GM19023 (cell line): ENCODE measurements at regions not wholly inside any gene's neighbourhood (a gene's known extent, or its start where the extent isn't known, plus 50 kb on each side); places are given as distances from the start of the nearest gene placed in this dataset.

ENCODE experiments used
- ATAC-seq: cut with Tn5 transposase; IDR thresholded peaks from one replicate; pipeline ENCODE4 v1.9.1; 2021; ENCODE audit warnings: mild to moderate bottlenecking, moderate library complexity; ENCODE audit not compliant: unreplicated experiment

DNA sequence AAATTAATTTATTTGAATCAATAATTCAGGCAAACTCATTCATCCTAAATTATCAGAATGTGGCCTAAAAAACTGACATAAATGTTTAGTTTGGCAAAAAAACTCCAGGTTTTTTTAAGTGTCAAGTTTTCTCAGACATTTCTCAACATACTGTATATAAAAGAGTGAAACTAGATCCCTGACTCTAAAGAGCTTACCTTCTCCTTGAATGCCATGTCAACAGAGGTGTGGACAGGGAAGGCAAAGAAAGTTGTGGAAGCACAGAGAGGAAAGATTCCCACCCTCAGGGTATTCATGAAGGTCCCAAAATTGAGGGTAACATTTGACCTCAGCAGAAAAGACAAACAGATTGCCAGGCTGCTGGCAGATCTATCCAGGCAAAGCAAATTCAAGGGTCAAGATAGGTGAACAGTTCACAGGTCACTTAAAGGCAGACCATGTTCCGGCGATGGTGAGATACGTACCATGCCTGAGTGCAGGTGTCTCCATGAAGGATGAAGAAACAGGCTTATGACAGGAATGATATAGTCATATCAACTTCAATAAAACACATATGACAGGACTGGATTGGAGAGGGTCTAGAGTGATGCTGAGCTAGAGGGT, 1638.3 kb upstream of the ZEB2 start:
- ATAC-seq: no peak

DNA sequence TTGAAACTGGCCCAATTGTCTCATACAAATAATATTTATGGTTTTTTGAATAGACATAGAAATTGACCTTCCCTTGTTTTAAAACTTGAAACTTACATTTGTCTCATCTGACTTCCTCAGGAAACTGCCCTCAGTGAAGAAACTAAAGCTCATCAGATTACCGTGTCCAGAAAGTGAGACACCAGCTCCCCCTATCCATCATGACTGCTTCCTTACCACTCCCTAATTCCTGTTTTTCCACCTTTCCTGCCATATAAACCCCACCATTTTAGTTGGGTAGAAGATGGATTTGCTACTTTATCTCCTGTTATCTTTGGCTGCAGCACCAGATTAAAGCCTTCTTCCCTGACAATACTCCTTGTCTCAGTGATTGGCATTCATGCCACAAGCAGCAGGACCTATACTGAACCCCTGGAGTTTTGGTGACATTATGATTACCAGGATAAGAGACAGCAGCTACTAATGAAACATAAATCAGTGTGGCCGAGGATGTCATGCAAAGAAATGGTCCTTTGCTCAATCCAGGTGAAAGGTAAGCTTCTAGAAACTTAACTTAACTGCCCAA, 1627.6 kb upstream of the ZEB2 start:
- no peak for ATAC-seq

DNA sequence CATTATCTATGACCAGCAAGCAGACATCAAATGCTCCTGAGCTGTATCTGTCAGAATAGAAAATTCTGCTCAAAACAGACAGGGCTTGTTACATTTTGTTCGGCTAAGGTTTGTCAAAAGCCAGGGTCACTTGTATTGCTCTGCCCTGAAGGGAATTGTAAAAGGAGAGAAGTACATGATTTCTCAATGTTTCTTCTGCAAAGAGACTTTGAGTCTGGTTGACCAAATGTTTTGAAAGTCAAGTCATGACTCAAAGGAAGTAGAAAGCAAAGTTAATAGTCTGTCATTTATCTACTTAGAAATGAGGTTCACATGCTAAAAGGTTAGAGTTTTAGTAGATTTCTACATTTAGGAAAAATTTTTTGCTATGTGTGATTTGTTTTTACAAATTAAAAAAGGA, 1624.1 kb upstream of the ZEB2 start:
- ATAC-seq: no peak

DNA sequence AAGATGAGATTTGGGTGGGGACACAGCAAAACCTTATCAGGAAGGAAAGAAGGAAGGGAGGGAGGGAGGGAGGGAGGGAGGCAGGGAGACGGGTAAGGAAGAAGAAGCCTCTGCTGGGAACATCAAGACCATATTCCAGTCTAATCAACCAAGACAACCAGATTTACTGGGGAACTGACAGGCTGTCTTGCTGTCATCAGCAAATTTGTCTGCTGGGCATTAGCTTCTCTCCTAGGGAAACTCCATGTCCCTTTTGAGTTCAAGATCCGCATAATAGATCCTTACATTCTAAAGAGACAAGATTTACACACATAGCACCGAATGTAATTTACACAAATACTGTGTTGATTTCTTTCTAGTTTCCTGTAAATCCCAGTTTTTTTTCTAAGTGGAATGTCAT, 1618.9 kb upstream of the ZEB2 start:
- ATAC-seq: no peak

DNA sequence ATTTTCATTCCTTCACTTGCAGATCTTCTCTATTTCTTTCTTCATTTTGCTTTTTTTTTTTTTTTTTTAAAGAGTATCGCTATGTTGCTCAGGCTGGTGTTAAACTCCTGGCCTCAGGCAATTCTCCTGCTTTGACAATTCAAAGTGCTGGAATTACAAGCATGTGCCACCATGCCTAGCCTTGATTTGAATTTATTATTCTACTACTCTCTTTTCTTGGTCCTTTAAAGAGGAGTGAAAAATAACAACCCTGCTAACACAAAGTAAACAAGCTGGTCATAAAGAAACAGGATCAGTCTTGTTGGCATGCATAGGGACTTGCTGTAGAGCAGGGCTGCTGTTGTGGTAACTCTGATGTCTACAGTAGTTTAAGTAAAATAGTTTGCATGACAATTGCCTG, 1615.3 kb upstream of the ZEB2 start:
- no peak for ATAC-seq

DNA sequence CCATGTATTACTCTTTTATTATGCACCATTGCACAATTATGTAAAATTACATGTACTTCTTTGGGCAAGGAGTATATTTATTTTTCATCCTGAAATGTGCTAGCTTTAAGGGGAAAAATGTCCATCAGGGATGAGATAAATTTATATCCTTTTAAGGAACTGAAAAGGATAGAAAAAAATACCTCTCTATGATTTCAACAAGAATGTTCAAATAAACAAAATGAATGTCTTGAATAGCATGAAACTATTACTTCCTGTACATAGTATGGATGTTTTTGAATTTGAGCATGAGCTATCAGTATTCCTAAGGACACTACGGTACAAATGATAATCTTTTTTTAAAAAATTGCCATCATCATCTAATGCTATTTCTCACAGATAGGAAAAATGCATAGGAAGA, 1611.9 kb upstream of the ZEB2 start:
- ATAC-seq: no peak

DNA sequence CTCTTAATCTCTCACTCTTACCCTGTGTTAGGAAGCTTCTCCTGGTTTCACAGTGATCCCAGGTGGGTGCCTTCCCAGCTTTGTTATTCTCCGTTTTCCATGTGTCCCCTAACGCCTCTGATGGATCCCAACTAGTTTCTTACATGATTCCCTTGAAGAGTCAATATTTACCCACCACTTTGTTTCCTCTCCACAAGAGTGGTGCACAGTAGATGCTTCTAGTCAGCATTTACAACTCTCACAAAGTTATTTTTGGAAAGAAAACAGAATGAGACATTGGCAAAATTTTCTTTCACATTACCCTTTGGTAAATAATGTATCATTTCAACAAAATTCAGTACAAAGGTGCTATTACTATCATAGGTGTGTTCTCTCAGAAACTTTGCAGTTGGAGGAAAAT, 1611.1 kb upstream of the ZEB2 start:
- no peak for ATAC-seq

DNA sequence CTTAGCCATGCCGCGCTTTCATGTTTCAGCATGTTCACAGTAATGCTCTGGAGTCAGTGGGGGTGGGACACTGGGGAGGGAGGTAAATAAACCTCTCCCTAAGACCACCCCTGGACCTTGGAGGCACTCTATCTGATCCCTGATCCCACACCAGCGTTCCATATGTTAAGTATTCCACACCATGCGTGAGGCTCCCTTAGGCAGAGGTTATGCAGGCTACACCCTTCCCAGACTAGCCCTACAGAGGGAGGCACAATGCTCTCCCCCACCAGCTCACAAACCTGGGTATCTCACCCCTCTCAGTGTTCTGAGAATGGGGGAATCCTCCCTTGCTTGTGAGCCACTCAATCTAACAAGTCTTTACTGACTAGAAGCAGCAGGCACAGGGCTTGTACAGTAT, 1610.4 kb upstream of the ZEB2 start:
- ATAC-seq: no peak

DNA sequence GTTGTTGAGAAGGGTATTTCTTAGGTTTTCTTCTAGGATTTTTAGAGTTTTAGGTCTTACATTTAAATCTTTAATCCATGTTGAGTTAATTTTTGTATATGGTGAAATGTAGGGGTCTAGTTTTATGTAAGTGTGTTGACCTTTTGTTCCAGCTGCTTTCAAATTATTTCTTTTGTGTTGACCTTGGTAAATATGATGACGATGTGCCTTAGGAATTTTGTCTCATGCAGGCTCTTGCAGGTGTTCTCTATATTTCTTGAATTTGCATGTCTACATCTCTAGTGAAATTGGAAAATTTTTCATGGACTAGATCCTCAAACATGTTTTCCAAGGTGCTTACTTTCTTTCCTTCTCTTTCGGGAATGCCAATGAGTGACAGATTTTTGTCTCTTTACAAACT, 1609.3 kb upstream of the ZEB2 start:
- ATAC-seq: no peak

DNA sequence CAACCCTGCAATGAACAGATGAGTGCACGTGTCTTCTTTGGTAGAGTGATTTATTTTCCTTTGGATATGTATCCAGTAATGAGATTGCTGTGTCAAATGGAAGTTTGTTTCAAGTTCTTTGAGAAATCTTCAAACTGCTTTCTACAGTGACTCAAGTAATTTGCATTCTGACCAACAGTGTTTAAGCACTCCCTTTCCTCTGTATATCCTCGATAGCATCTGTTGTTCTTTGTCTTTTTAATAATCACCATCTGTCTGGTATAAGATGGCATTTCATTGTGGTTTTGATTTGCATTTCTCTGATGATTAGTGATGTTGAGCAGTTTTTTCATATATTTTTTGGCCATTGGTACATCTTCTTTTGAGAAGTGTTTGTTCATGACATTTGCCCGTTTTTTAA, 1608.3 kb upstream of the ZEB2 start:
- ATAC-seq: no peak

DNA sequence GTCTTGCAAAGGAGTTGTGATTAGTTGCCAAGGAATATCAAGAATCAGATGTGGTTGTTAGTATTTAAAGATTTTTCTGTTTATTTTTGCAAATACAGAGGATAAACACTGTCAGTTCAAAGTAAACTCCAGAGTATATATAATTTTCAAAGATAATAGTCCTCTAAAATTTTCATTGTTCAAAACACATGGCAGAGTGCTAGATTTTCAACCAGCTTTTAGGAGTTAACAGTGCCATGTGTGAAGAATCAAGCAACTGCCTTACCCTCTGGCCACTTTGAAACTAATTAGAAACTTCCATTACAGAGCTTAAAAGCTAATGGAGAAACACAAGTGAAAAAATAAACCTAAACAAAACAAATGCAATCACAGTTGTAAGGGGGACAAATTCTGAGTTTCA, 1605.6 kb upstream of the ZEB2 start:
- no peak for ATAC-seq

DNA sequence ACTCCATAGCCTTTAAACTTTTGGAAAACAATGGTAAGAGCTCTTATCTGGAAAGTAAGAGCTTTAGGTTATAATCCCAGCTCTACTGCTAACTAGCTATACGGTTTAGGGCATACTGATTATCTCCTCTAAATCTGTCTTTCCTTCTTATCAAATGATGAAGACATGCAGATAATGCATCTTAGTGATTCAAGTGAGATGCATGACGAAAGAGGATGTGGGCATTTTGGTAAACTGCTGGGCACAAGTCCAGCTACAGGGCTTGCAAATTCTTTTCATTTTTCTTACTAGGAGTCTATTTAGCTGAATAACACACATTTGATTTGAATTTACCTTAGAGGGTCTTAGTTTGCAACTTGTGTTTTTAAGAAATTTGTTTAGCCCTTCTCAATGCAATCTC, 1604.8 kb upstream of the ZEB2 start:
- no peak for ATAC-seq

DNA sequence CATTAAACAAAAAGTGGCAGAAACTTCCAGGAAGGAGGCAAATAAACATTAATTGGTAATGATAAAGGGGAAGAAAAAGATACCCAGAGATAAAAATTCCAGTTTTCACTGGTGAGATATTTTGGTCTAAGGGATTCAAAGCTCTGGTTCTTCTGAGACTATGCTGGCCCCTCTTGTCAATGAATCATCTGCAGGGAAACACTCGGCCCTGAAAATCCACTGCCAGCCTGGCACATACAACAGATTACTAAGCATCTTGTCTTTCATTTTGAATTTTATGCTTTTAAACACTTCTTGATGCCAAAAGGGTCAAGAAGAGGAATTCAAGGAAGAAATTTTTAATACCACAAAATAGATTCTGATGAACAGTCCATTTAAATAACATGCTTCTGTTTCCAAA, 1603.8 kb upstream of the ZEB2 start:
- ATAC-seq: no peak

DNA sequence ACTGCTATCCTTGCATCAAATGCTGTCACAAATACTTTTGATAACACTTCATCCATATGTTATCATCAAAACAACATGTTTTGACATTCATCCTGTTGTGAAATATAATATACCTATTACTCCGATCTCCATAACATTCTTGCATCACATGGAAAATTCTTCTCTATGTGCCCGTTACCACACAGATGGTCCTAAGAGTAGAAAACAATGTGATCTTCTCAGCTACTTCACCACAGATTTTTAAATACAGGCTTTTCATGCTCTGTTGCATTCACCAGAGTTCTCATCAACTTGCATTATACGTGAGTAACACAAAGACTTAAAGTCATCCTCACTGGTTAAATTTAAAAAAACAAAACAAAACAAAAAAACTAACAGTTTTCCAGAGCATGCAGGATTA, 1603.3 kb upstream of the ZEB2 start:
- ATAC-seq: no peak

DNA sequence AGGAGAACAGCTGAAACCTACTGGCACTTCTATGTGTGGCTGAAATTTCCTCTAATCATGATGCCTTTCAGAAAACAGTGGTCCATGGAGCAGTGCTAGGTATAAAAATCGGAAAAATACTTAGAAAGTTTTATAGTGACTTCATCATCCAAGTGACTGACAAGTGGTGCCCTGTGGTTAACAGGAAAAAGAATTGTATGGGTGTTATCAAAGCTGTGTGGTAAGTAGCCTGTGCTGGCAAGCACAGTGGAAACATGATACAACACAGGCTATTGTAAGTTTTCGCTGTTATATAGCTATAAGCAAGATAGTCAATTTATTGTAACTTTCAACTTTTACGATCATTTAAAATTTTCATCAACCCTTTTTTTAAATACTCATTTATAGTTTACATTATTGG, 1599.7 kb upstream of the ZEB2 start:
- ATAC-seq: no peak

DNA sequence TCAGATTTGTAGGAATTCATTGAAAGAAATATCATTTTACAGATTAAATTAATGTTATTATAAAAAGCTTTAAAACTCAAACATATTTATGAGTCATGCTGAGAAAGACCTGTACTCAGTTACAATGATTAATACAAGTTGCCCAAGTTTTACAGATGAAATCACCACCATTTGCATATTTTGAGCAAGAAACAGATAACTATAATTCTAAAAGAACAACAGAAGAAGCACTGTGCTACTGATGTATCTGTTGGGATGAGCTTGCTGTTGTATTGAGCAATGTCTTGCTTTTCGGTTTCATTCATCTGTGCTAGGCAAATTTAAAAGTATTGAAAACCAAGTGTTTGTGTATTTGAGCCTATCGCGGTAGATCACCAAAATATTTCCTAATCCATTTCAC, 1589.1 kb upstream of the ZEB2 start:
- no peak for ATAC-seq

DNA sequence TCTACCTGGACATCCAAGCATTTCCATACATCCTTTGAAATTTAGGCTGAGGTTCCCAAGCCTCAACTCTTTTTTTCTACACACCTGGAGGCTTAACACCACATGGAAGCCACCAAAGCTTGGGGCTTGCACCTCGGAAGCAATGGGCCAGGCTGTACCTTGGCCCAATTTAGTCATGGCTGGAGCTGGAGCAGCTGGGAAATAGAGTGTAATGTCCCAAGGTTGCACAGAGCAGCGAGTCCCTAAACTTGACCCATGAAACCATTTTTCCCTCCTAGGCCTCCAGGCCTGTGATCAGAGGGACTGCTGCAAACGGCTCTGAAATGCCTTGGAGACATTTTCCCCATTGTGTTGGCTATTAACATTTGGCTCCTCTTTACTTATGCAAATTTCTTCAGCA, 1574.3 kb upstream of the ZEB2 start:
- no peak for ATAC-seq

DNA sequence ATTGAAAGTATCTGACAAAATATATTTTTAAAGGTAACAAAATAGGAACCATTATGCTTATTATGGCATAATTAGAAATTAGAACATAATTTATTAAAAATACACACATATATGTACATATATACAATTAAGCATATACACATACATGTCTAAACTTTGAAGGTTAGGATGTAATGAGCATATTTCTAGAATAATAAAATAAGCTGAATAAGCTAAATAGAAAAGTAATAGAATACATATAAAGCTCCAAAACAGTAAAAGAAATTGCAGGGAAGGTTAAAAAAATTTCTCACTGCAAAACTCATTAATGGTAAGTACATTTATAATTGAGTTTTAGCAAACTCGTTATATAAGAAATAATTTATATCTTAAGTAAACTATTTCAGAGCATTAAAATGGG, 1561.5 kb upstream of the ZEB2 start:
- no peak for ATAC-seq

DNA sequence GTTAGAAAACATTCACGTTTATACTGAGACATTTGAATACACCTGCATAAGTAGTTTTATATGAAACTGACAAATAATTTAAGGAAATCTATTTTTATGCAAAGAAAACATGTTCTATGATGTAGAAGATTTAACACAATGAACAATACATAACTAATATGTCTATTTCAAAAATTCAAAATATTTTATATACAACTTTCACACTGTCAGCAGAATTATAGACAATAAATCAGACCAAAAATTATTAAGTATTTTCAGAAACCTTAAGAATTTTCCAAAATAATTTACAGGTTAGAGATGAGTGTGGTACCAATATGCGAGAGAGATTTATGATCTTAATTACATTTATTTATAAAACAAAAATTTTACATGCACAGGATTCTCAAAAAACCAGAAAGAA, 1561.0 kb upstream of the ZEB2 start:
- ATAC-seq: no peak

DNA sequence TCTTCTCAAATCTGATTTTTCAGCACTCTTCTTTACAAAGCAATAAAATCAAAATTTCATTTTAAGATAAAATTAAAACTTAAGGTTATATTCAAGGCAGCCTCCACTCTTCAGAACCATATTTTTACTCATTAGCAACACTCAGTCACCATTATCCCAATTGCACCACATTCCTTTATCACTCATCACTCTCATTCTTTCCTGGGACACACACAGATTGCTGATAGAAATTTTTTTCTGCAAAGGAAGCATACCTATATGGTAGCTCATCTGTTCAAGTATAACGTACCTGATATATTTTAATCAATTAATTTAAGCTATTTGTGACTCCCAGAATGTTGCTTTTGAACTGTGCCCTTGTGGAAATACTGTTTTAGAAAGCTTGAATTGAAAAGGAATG, 1559.3 kb upstream of the ZEB2 start:
- ATAC-seq: no peak

DNA sequence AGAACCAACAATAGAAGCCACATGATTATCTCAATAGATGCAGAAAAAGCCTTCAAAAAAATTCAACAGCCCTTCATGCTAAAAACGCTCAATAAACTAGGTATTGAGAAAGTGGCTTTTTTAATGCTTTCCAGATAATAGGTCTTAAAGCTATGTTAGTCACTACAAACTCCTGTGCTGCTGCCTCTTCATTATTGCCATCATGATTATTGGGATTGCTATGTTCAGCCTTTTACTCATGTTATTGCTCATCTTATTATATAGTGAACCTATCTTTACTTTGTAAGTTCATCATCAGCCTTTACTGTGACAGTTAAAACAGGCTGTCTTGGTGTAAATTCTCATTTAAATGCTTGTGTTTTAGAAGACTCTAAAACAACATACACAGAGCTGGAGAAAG, 1557.2 kb upstream of the ZEB2 start:
- ATAC-seq: no peak

DNA sequence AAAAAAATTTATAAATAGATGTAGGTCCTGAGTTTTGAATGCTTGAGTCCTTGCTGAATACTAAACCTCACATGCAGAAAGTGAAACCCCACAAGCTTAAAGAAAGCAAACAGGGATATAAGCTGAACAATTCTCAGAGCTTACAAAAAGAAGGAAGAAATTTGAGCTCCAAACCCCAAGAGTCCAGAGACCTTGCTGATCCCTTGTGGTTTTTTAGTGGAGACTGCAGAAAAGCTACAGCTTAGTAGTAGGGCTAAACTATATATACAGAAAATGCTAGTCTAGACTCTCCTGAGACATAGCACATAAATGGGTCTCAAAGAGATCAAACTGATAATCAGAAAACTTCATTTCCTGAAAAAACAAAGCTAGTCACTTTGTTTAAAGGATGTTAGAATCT, 1548.1 kb upstream of the ZEB2 start:
- no peak for ATAC-seq

DNA sequence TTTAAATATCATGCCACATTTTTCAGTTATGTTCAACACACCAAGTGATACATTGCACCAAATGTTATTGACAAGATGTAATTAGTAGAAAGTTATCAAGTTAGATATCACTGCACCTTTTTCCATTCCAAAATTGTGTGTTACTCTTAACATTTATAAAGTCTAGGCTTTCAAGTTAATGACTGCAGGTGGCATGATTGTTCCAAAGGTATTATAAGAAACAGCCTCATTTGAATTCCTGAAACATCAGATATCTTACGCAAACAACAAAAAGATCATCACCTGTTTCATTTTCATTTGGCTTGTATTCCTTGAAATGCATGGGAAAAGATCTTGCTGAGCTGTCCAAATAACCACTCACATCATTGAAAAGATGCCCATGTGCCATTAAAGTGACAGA, 1528.2 kb upstream of the ZEB2 start:
- ATAC-seq: no peak
